GM12874 (cell line): ENCODE measurements at regions not wholly inside any gene's neighbourhood (a gene's known extent, or its start where the extent isn't known, plus 50 kb on each side); places are given as distances from the start of the nearest gene placed in this dataset.

Source experiments
- CTCF ChIP-seq: IDR thresholded peaks from 2 replicates; pipeline ENCODE4 v1.5.1; 2011; ENCODE audit warnings: low read depth, mild to moderate bottlenecking, control low read depth, low read length, moderate library complexity; ENCODE audit not compliant: insufficient read depth

- TF ChIP-seq CTCF = no peak
Measured at GRCh38 chr5:96297867-96298266, 135.2 kb downstream of the PCSK1 start.

- no peak for TF ChIP-seq CTCF
Measured at GRCh38 chr5:96297290-96297689, 135.8 kb downstream of the PCSK1 start.

- TF ChIP-seq CTCF = no peak
Measured at GRCh38 chr5:96294884-96295202, 138.2 kb downstream of the PCSK1 start.

- TF ChIP-seq CTCF = no peak
Measured at GRCh38 chr5:96293966-96294883, 138.8 kb downstream of the PCSK1 start.

- no peak for TF ChIP-seq CTCF
Measured at GRCh38 chr5:96292582-96293247, 140.3 kb downstream of the PCSK1 start.

GRCh38 chr5:96288845-96289185 lies 144.2 kb downstream of the PCSK1 start:
- no peak for TF ChIP-seq CTCF

- TF ChIP-seq CTCF = no peak
Measured at GRCh38 chr5:96288166-96288844, 144.7 kb downstream of the PCSK1 start.
